ENCODE measurements at regions not wholly inside any gene's neighbourhood (a gene's known extent, or its start where the extent isn't known, plus 50 kb on each side); places are given as distances from the start of the nearest gene placed in this dataset.

DNA sequence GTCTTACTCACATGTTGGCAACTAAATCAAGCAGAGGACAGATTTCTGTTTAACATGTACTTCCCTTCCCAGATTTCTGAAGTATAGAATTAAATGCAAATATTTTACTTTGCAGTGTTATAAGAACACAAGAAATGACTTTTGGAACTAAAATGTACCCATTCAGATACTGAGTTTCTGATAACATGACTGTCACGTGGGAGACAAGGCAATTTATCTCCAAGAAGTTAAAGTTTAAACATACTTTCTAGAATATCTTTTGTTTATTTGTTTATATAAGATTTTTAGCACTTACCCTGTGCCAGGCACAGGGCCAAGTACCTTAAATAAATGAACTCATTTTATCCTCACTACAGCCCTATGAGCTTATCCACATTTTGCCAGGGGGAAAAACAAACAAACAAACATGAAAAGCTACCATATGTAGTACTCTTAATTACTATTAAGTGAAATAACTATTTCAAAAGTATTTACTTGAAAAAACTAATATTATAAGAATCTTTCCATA is 807.1 kb upstream of the KCND2 start:
- no peak for TF ChIP-seq EZH2 (IDR thresholded peaks at IDR 0.05)
- TF ChIP-seq POLR2AphosphoS5 (IDR thresholded peaks at IDR 0.05; ENCODE audit: borderline replicate concordance, low read depth, low read length): no peak
- TF ChIP-seq FOXP2 (optimal IDR thresholded peaks at IDR 0.05; ENCODE audit: control extremely low read depth, extremely low read length, insufficient read depth): no peak
